B cell (primary cell): ENCODE measurements at regions not wholly inside any gene's neighbourhood (a gene's known extent, or its start where the extent isn't known, plus 50 kb on each side); places are given as distances from the start of the nearest gene placed in this dataset.

Experiments
- ATAC-seq: fragments of 200-7000 bp; cut with Tn5 transposase; one replicate; pipeline ENCODE4 v1.10.0; 2021; ENCODE audit warnings: low read depth, mild to moderate bottlenecking, moderate number of reproducible peaks, moderate library complexity
- CTCF ChIA-PET: fragments of 350-600 bp; sonication (Branson Sonifier 250); formaldehyde crosslinking; loops from one replicate; lab custom pipeline; 2021; ENCODE audit warnings: antibody characterized with exemption, inconsistent platforms; lab: Charles Lee
- POLR2A ChIA-PET: fragments of 350-600 bp; sonication (Branson Sonifier 250); formaldehyde crosslinking; loops from one replicate; lab custom pipeline; 2021; ENCODE audit warnings: antibody characterized with exemption; lab: Charles Lee
- DNase-seq: peaks from one replicate; pipeline ENCODE4 v3.0.0; 2013
- H2AFZ ChIP-seq: 2 replicates; pipeline ENCODE4 v1.6.1; 2012; ENCODE audit warnings: mild to moderate bottlenecking, low read depth, low read length; ENCODE audit not compliant: insufficient read depth, poor library complexity, severe bottlenecking
- H3K27ac ChIP-seq, 2 donors: 1 replicate in 1 of 2; 2 replicates in 1 of 2; pipeline ENCODE4 v1.5.1; 2012 to 2013; ENCODE audit warnings: low read length in 2 of 2, mild to moderate bottlenecking in 2 of 2, moderate library complexity in 1 of 2
- H3K27me3 ChIP-seq, 4 experiments: fragments of 200-600 bp in 1 of 4; sonication (generic) in 1 of 4; replicated peaks in 1 of 4; 1 replicate in 2 of 4; 2 replicates in 2 of 4; pipeline versions ENCODE4 v1.6.1 to v1.7.0; 2013 to 2016; ENCODE audit warnings: low read length in 3 of 4, mild to moderate bottlenecking in 2 of 4, mixed read lengths in 1 of 4, moderate library complexity in 1 of 4; ENCODE audit not compliant: insufficient read depth in 4 of 4, control insufficient read depth in 3 of 4; ENCODE audit errors: control extremely low read depth in 1 of 4
- H3K36me3 ChIP-seq, 2 experiments: replicated peaks in 1 of 2; 1 replicate in 1 of 2; 2 replicates in 1 of 2; pipeline versions ENCODE4 v1.6.1 to v1.7.1; 2013; ENCODE audit warnings: low read length in 1 of 2; ENCODE audit not compliant: insufficient read depth in 2 of 2, control insufficient read depth in 1 of 2; ENCODE audit errors: control extremely low read depth in 1 of 2, extremely low read depth in 1 of 2
- H3K4me1 ChIP-seq, 2 donors: fragments of 200-600 bp in 1 of 2; sonication (generic) in 1 of 2; 1 replicate in 1 of 2; 2 replicates in 1 of 2; pipeline versions ENCODE4 v1.5.1 to v1.6.1; 2013 to 2017; ENCODE audit warnings: low read length in 2 of 2; ENCODE audit not compliant: control insufficient read depth in 2 of 2, insufficient read depth in 2 of 2
- H3K4me2 ChIP-seq: replicated peaks from 2 replicates; pipeline ENCODE3; 2012; ENCODE audit warnings: mild to moderate bottlenecking, low read depth, low read length; ENCODE audit not compliant: poor library complexity, severe bottlenecking
- H3K4me3 ChIP-seq, 5 experiments: fragments of 200-600 bp in 1 of 5; sonication (generic) in 1 of 5; 1 replicate in 3 of 5; 2 replicates in 2 of 5; pipeline versions ENCODE4 v1.5.1 to v1.7.0; 2011 to 2016; ENCODE audit warnings: low read length in 4 of 5, mild to moderate bottlenecking in 4 of 5, low read depth in 2 of 5, control low read depth in 1 of 5, moderate library complexity in 1 of 5; ENCODE audit not compliant: insufficient read depth in 1 of 5; ENCODE audit errors: control extremely low read depth in 1 of 5, extremely low read depth in 1 of 5
- H3K79me2 ChIP-seq: fragments of 200-600 bp; sonication (generic); one replicate; pipeline ENCODE4 v1.6.0; 2016; ENCODE audit warnings: low read length; ENCODE audit not compliant: control insufficient read depth, insufficient read depth
- H3K9ac ChIP-seq: fragments of 200-600 bp; sonication (generic); 2 replicates; pipeline ENCODE4 v1.6.1; 2017; ENCODE audit warnings: mild to moderate bottlenecking, low read length, moderate library complexity
- H3K9me3 ChIP-seq, 3 donors: one replicate each; pipeline versions ENCODE4 v1.6.1 to v1.7.1; 2013; ENCODE audit warnings: low read length in 2 of 3; ENCODE audit not compliant: control insufficient read depth in 2 of 3, insufficient read depth in 1 of 3; ENCODE audit errors: control extremely low read depth in 1 of 3
- H4K20me1 ChIP-seq: 2 replicates; pipeline ENCODE4 v1.6.0; 2012; ENCODE audit warnings: mild to moderate bottlenecking, low read length; ENCODE audit not compliant: insufficient read depth, control insufficient read depth, poor library complexity, severe bottlenecking
- H3K27ac Mint-ChIP-seq: one replicate; pipeline ENCODE4 v1.8.0; 2021; ENCODE audit warnings: mixed read lengths
- H3K27me3 Mint-ChIP-seq: one replicate; pipeline ENCODE4 v1.8.0; 2021; ENCODE audit warnings: mixed read lengths
- H3K4me1 Mint-ChIP-seq: one replicate; pipeline ENCODE4 v1.8.0; 2021; ENCODE audit warnings: mixed read lengths
- H3K4me3 Mint-ChIP-seq: one replicate; pipeline ENCODE4 v1.8.0; 2021; ENCODE audit warnings: mixed read lengths
- H3K9me3 Mint-ChIP-seq: one replicate; pipeline ENCODE4 v1.8.0; 2022; ENCODE audit warnings: mixed read lengths; ENCODE audit not compliant: insufficient read depth
- EZH2 ChIP-seq: IDR thresholded peaks from 2 replicates; pipeline ENCODE4 v1.6.1; 2012; ENCODE audit warnings: borderline replicate concordance, low read depth, mild to moderate bottlenecking, moderate library complexity, low read length; ENCODE audit not compliant: insufficient read depth, poor library complexity, severe bottlenecking
- WGBS: methylation state at CpG from one replicate; pipeline ENCODE4 v1.1.5; 2013; ENCODE audit warnings: missing lambda C conversion rate; ENCODE audit not compliant: insufficient coverage; 5-methylcytosine and 5-hydroxymethylcytosine counted together
- intact Hi-C: fragments of 100-400 bp; cut with micrococcal nuclease; formaldehyde crosslinking; loops from one replicate; pipeline ENCODE4 v1.10.0; 2022
- TF ChIP-seq, protein P1 (sequence below): fragments of 200-600 bp; IDR thresholded peaks from one replicate; pipeline ENCODE4 v1.8.0; 2022; ENCODE audit warnings: antibody characterized with exemption, mild to moderate bottlenecking

GRCh38 chr18:55779691-55780585, 191.9 kb upstream of the TCF4 start:
- Histone ChIP-seq H3K4me3 (peak overlapping the region; percentile 64 to 94 (median 71)), H3K9me3 (no peaks in the 10 kb centered on the region), H3K27me3 (peaks cover 0 to 4% (median 0%) of the 10 kb centered on the region in 4 experiments), H3K36me3 (no peaks in the 10 kb centered on the region), H3K79me2 (no peaks in the 10 kb centered on the region), H3K4me2 (peak overlapping the region; percentile 96), H3K4me1 (peaks cover 19 to 27% of the 10 kb centered on the region in 2 donors), H2AFZ (peak overlapping the region; percentile 83), H3K9ac (peak overlapping the region; percentile 80), H3K27ac (peak overlapping the region; percentile 65 to 71), H4K20me1 (no peaks in the 10 kb centered on the region)
- peak overlapping the region; percentile 87 for H3K4me3 Mint-ChIP-seq
- DNase-seq (no peak), ATAC-seq (peak; percentile 66)
- H3K9me3 Mint-ChIP-seq: no peaks in the 10 kb centered on the region
- peaks cover 36% of the 10 kb centered on the region for H3K4me1 Mint-ChIP-seq
- under 1% methylated on average over 87 of the region's 88 CpGs for whole genome bisulfite sequencing
- CTCF ChIA-PET: interaction anchor here (0.7 to 2.4 kb wide), 5 partner anchors 18 to 858 kb away, joined by 3 to 16 read pairs (median 3); no protein-coding TSS in a partner anchor
- POLR2A ChIA-PET: interaction anchor here (0.6 to 0.9 kb wide), 5 partner anchors 191 to 871 kb away, joined by 3 to 4 read pairs (median 3); partner anchors contain the start of gene WDR7
- peaks cover 14% of the 10 kb centered on the region for H3K27me3 Mint-ChIP-seq
- intact Hi-C loops: loop anchor here (1.0 to 10.0 kb wide), 5 partner anchors 191 to 535 kb away; no protein-coding TSS in a partner anchor
- no peak for TF ChIP-seq EZH2
- TF ChIP-seq, protein P1, sequence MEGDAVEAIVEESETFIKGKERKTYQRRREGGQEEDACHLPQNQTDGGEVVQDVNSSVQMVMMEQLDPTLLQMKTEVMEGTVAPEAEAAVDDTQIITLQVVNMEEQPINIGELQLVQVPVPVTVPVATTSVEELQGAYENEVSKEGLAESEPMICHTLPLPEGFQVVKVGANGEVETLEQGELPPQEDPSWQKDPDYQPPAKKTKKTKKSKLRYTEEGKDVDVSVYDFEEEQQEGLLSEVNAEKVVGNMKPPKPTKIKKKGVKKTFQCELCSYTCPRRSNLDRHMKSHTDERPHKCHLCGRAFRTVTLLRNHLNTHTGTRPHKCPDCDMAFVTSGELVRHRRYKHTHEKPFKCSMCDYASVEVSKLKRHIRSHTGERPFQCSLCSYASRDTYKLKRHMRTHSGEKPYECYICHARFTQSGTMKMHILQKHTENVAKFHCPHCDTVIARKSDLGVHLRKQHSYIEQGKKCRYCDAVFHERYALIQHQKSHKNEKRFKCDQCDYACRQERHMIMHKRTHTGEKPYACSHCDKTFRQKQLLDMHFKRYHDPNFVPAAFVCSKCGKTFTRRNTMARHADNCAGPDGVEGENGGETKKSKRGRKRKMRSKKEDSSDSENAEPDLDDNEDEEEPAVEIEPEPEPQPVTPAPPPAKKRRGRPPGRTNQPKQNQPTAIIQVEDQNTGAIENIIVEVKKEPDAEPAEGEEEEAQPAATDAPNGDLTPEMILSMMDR: peak; percentile 16
- H3K27ac Mint-ChIP-seq: peak overlapping the region; percentile 95
